PC-3 (cell line): ENCODE measurements at regions not wholly inside any gene's neighbourhood (a gene's known extent, or its start where the extent isn't known, plus 50 kb on each side); places are given as distances from the start of the nearest gene placed in this dataset.

Experiments
- EZH2 ChIP-seq: fragments of 300-600 bp; sonication (generic); IDR thresholded peaks from one replicate; pipeline ENCODE4 v1.6.1; 2017; ENCODE audit warnings: antibody characterized with exemption, mild to moderate bottlenecking, low read length; ENCODE audit not compliant: unreplicated experiment
- EZH2phosphoT487 ChIP-seq: fragments of 300-600 bp; sonication (generic); IDR thresholded peaks from 2 replicates; pipeline ENCODE4 v1.6.1; 2018; ENCODE audit warnings: mild to moderate bottlenecking, antibody characterized with exemption, low read length, borderline replicate concordance
- TF ChIP-seq, protein P1 (sequence below): fragments of 300-600 bp; sonication (generic); conservative IDR thresholded peaks from 2 replicates; pipeline ENCODE4 v1.5.1; 2017; ENCODE audit warnings: antibody characterized with exemption, low read depth, mild to moderate bottlenecking, low read length

DNA sequence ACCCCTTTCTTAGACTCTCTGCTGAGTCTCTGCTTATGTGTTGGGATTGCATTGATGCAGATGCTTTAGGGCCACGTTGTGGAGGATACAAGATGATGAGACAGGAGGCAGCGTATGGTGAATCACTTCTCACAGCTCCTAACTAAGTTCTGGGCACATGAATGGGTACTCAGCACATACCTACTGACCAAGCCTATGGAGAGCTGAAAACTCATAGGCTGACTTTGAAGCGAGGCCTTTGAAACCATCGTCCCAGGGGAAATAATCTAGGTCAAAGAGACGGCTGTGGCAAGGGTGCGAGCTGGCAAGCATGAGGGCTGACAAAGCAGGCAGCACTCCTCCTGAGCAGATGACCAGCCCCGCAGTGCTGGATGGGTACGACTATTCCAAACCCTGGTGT, 180.2 kb upstream of the TNP1 start:
- TF ChIP-seq, protein P1, sequence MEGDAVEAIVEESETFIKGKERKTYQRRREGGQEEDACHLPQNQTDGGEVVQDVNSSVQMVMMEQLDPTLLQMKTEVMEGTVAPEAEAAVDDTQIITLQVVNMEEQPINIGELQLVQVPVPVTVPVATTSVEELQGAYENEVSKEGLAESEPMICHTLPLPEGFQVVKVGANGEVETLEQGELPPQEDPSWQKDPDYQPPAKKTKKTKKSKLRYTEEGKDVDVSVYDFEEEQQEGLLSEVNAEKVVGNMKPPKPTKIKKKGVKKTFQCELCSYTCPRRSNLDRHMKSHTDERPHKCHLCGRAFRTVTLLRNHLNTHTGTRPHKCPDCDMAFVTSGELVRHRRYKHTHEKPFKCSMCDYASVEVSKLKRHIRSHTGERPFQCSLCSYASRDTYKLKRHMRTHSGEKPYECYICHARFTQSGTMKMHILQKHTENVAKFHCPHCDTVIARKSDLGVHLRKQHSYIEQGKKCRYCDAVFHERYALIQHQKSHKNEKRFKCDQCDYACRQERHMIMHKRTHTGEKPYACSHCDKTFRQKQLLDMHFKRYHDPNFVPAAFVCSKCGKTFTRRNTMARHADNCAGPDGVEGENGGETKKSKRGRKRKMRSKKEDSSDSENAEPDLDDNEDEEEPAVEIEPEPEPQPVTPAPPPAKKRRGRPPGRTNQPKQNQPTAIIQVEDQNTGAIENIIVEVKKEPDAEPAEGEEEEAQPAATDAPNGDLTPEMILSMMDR = no peak
- TF ChIP-seq EZH2 = no peak
- TF ChIP-seq EZH2phosphoT487 = no peak
